Body of pancreas (tissue), 4 donors: ENCODE measurements at regions not wholly inside any gene's neighbourhood (a gene's known extent, or its start where the extent isn't known, plus 50 kb on each side); places are given as distances from the start of the nearest gene placed in this dataset.

Experiments used
- CTCF ChIP-seq, 7 experiments: fragments of 450-650 bp in 4 of 7; fragments of 200-600 bp in 3 of 7; sonication (generic) in 3 of 7; IDR thresholded peaks; one replicate each; pipeline ENCODE4 v1.5.1; 2016 to 2019; ENCODE audit warnings: antibody characterized with exemption in 7 of 7
- POLR2A ChIP-seq, 3 donors: fragments of 450-650 bp; IDR thresholded peaks; one replicate each; pipeline ENCODE4 v1.6.1; 2016; ENCODE audit warnings: antibody characterized with exemption in 3 of 3, mild to moderate bottlenecking in 2 of 3

GRCh38 chr3:72155391-72156064 is 370.6 kb upstream of the PROK2 start:
- TF ChIP-seq CTCF (IDR thresholded peaks at IDR 0.05): no peak
- TF ChIP-seq POLR2A (IDR thresholded peaks at IDR 0.05): no peak
